Tongue (tissue), 2 donors: ENCODE measurements at regions not wholly inside any gene's neighbourhood (a gene's known extent, or its start where the extent isn't known, plus 50 kb on each side); places are given as distances from the start of the nearest gene placed in this dataset. TPM values are rescaled to one million over a fixed set of nuclear protein-coding genes. Genes with fewer than 3 reads are reported as not detected.
"Not testable (repeated sequence)": the region's sequence is repeated elsewhere in the genome, so short reads cannot be mapped to it uniquely, and the experiment has no call there.

Experiments used
- DNase-seq: peaks from one replicate; pipeline ENCODE4 v3.0.0-alpha.2; 2015
- small RNA-seq: library from RNA; depleted of rRNA; stranded (forward); fragments of <200 nt; gene quantifications from one replicate; pipeline ENCODE3, GENCODE V24; 2014; ENCODE audit warnings: low replicate concordance

GRCh38 chr1:232130815-232131480 lies 499.0 kb downstream of the SIPA1L2 start:
- DNase-seq: no peak

- DNase-seq: no peak
Observed at GRCh38 chr1:232127190-232127589, 500.6 kb downstream of the DISC1 start.

- DNase-seq: no peak
Observed at GRCh38 chr1:232123775-232124659, 497.4 kb downstream of the DISC1 start.

GRCh38 chr1:232117903-232118302 lies 491.3 kb downstream of the DISC1 start:
- DNase-seq: not testable (repeated sequence)

- no peak for DNase-seq
Observed at GRCh38 chr1:232114985-232115384, 488.4 kb downstream of the DISC1 start.

- peak; percentile 7 for DNase-seq
Observed at GRCh38 chr1:232112076-232112475, 485.5 kb downstream of the DISC1 start.

GRCh38 chr1:232111611-232112010 lies 485.0 kb downstream of the DISC1 start:
- peak; percentile 10 for DNase-seq

GRCh38 chr1:232110281-232111090 lies 483.9 kb downstream of the DISC1 start:
- DNase-seq: peak; percentile 9

GRCh38 chr1:232109391-232109790 lies 482.8 kb downstream of the DISC1 start:
- DNase-seq: no peak

- no peak for DNase-seq
Observed at GRCh38 chr1:232108598-232108997, 482.0 kb downstream of the DISC1 start.

GRCh38 chr1:232106415-232106814 lies 479.8 kb downstream of the DISC1 start:
- DNase-seq: no peak

- DNase-seq: no peak
Observed at GRCh38 chr1:232105561-232105960, 479.0 kb downstream of the DISC1 start.

- DNase-seq: no peak
Observed at GRCh38 chr1:232101231-232101630, 474.6 kb downstream of the DISC1 start.

GRCh38 chr1:232096751-232097150 lies 470.2 kb downstream of the DISC1 start:
- DNase-seq: no peak

Small RNAs in the stretch of these regions (small RNA-seq; reads per million reads assigned to genes)
- gene BX323014.1 (not detected), gene RN7SL299P (not detected)
